T-helper 2 cell treated with Interferon-gamma antibody and Interleukin-4, amounts not matched to agents 5 μg/mL and 100 μg/mL, for 36 hours (primary cell): ENCODE measurements at regions not wholly inside any gene's neighbourhood (a gene's known extent, or its start where the extent isn't known, plus 50 kb on each side); places are given as distances from the start of the nearest gene placed in this dataset.

Source experiments
- DNase-seq: peaks from one replicate; pipeline ENCODE4 v3.0.0; 2021; ENCODE audit warnings: low spot score
- H3K27ac Mint-ChIP-seq: one replicate; pipeline ENCODE4 v1.8.0; 2021; ENCODE audit warnings: mild to moderate bottlenecking, mixed read lengths
- H3K27me3 Mint-ChIP-seq: one replicate; pipeline ENCODE4 v1.8.0; 2021; ENCODE audit warnings: low read depth, mixed read lengths
- H3K36me3 Mint-ChIP-seq: one replicate; pipeline ENCODE4 v1.8.0; 2021; ENCODE audit warnings: low read depth, mixed read lengths
- H3K4me1 Mint-ChIP-seq: one replicate; pipeline ENCODE4 v1.8.0; 2021; ENCODE audit warnings: low read depth, mixed read lengths
- H3K4me3 Mint-ChIP-seq: one replicate; pipeline ENCODE4 v1.8.0; 2022; ENCODE audit warnings: mild to moderate bottlenecking, moderate library complexity, mixed read lengths
- H3K9me3 Mint-ChIP-seq: one replicate; pipeline ENCODE4 v1.8.0; 2021; ENCODE audit warnings: mixed read lengths

DNA sequence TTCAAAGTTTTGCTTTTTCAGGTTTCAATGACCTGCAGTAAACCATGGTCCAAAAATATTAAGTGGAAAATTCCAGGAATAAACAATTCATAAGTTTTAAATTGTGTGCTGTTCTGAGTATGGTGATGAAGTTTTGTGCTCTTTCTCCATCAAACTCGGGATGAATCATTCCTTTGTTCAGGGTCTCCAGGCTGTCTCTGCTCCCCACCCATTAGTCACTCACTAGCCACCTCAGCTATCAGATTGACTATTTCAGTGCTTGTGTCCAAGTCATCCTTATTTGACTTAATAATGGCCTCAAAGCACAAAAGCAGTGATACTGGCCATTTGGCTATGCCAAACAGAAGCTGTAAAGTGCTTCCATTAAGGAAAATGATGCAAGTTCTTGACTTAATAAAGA is 1140.4 kb downstream of the EFNB2 start:
- H3K27me3 Mint-ChIP-seq = no peaks in the 10 kb centered on the region
- no peaks in the 10 kb centered on the region for H3K9me3 Mint-ChIP-seq
- H3K27ac Mint-ChIP-seq = no peak overlapping the region
- no peak overlapping the region for H3K4me3 Mint-ChIP-seq
- H3K4me1 Mint-ChIP-seq = no peaks in the 10 kb centered on the region
- no peaks in the 10 kb centered on the region for H3K36me3 Mint-ChIP-seq
- DNase-seq = no peak

DNA sequence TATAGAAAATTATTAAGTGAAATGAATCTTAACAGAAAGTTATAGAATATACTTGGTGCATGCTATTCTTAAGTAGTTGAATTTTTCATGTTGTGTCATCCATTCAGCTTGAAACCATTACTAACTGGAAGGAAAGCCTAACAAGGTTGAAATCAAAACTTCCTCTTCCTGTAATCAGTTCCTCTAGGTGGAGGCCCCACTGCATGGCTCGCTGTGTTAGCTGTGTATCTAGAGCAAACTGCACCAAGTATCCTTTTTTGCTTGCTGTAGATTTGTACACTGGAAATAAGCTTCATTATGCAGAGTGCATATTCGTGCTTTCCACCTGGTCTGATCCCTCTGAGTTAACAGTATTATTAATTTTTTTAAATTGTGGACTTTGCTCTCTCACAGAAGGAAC is 1146.1 kb downstream of the EFNB2 start:
- Mint-ChIP-seq H3K27me3 (no peaks in the 10 kb centered on the region), H3K9me3 (no peaks in the 10 kb centered on the region), H3K36me3 (no peaks in the 10 kb centered on the region), H3K4me3 (no peak overlapping the region), H3K4me1 (no peaks in the 10 kb centered on the region), H3K27ac (no peak overlapping the region)
- DNase-seq = no peak

DNA sequence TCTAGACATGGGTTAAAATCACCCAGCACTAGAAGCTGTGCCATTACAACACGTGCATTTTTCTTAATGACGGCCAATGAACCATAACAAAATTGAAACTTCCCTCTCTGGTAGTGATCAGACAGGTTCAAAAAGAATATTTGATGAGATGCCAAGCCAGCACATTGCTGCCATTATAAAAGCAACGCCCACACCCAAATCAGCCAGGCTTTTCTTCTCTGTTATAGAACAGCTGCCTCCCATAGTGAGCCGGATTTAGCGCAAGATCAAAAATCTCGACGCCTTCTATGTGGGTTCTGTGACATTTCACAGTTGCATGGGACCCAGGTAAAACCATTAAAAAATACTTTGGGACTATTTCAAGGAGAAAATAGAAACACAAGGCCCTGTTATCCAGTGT is 1158.0 kb downstream of the EFNB2 start:
- H3K27ac Mint-ChIP-seq = no peak overlapping the region
- no peaks in the 10 kb centered on the region for H3K36me3 Mint-ChIP-seq
- H3K4me1 Mint-ChIP-seq = no peaks in the 10 kb centered on the region
- no peak for DNase-seq
- no peaks in the 10 kb centered on the region for H3K27me3 Mint-ChIP-seq
- H3K9me3 Mint-ChIP-seq = no peaks in the 10 kb centered on the region
- no peak overlapping the region for H3K4me3 Mint-ChIP-seq

DNA sequence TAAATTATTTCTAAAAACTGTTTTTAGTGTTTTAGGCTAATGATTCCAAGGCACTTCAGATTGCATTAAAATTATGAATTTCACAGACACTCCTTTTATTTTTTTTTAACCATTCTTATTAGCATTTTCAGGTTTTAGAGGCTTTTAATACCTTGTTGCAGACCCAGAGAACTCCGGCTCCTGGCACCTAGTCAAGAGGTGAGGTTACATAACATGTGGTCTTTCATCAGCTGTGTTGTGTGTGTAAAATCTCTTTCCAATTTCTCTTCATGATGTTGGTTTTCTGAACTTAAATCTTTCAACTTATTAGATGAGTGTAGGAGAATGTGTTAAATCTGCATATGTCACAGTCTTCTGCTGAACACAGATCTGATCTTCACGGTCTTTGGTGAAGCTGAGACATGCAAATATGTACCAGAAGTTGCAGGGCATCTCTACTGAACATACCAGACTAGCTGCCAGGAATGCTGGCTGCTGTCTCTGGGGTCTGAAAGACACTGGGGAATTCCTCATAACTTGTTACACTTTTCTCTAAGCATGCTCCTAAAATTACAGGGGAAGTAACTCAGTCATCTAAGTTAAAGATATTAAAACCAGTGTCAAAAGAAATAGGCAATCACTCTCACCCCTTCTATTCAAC is 1165.3 kb downstream of the EFNB2 start:
- DNase-seq = no peak
- Mint-ChIP-seq H3K27me3 (no peaks in the 10 kb centered on the region), H3K36me3 (no peaks in the 10 kb centered on the region), H3K27ac (no peak overlapping the region), H3K4me3 (no peak overlapping the region), H3K9me3 (no peaks in the 10 kb centered on the region), H3K4me1 (no peaks in the 10 kb centered on the region)

DNA sequence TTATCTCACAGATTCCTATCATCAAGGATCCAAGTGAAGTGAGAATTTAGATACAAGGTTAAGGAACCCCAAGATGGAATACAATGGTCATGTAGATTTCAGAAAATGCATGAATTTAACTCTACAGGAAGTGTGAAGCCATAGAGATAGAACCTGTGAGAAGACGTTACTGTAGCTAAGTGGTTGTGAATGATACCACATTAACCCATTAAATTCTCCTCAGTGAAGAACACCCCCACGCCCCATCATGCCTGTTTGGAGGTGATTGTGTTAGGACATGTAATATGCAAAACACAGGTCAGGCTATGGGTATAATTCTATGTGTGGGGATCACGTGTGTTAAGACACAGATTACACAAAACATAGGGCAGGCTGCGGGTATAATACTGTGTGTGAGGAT is 1166.7 kb downstream of the EFNB2 start:
- no peak overlapping the region for H3K27ac Mint-ChIP-seq
- no peaks in the 10 kb centered on the region for H3K36me3 Mint-ChIP-seq
- no peak for DNase-seq
- H3K9me3 Mint-ChIP-seq = no peaks in the 10 kb centered on the region
- H3K27me3 Mint-ChIP-seq = no peaks in the 10 kb centered on the region
- H3K4me1 Mint-ChIP-seq = no peaks in the 10 kb centered on the region
- H3K4me3 Mint-ChIP-seq = no peak overlapping the region

DNA sequence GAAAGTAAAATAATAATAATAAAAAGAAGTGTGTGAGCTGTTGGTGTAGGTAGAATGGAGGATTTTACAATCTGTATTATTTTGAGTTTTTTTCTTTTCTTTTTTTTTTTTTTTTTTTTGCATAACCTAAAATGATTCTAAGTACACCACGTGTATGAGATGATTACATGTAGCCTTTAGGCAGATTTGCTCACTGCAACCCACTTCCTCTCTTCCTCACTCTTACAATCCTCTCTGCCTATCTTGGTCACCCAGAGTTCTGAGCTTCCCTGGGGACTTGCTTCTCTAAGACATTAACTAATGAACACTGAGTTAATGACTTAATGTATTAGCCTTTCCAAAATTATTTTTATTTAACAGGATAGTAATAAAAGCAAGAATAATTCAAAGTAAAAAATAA is 1169.6 kb downstream of the EFNB2 start:
- Mint-ChIP-seq H3K4me3 (no peak overlapping the region), H3K9me3 (no peaks in the 10 kb centered on the region), H3K4me1 (no peaks in the 10 kb centered on the region), H3K27me3 (no peaks in the 10 kb centered on the region), H3K36me3 (no peaks in the 10 kb centered on the region), H3K27ac (no peak overlapping the region)
- DNase-seq = no peak

DNA sequence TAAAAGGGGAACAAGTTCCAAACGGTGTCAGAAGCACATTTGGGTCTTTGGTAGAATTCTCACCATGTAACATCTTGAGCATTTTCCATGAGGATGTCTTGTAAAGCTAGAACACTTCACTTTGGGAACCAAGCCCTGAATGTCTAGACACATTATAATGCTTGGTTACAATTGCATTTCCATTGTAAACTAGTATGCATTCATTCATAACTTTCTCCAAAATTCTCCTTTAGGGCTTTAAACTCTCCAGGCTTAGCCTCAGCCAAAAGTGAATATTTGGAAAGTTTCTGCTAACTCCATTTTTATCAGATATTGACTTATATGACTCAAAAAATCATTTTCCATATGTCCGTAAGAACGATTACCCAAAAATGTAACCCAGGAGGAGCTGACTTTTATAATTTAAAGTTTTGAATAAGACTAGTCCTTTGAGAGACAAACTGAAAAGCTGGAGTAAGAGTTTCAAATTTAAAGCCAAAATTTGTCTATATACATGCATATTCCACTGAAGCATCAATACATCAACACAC is 1170.4 kb downstream of the EFNB2 start:
- Mint-ChIP-seq H3K4me1 (no peaks in the 10 kb centered on the region), H3K36me3 (no peaks in the 10 kb centered on the region), H3K27ac (no peak overlapping the region), H3K9me3 (no peaks in the 10 kb centered on the region), H3K4me3 (no peak overlapping the region), H3K27me3 (no peaks in the 10 kb centered on the region)
- no peak for DNase-seq

DNA sequence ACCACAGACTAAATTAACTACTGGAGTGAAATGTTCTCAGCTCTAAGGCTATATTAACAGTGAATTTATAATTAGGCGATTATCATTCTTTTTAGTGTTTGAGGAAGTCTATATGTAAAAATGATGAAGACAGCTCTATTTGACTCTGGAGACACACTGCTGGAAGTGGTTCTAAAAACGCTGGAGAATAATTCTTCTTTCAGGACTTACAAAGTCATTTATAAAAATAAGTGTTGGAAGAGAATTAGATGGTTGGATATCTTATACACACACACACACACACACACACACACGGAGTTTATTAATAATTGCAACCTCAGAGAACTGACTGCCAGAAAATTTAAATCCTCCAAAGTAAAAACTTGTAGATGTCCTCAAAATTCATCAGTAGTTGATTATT is 1171.3 kb downstream of the EFNB2 start:
- Mint-ChIP-seq H3K36me3 (no peaks in the 10 kb centered on the region), H3K9me3 (no peaks in the 10 kb centered on the region), H3K4me1 (no peaks in the 10 kb centered on the region), H3K4me3 (no peak overlapping the region), H3K27me3 (no peaks in the 10 kb centered on the region), H3K27ac (no peak overlapping the region)
- no peak for DNase-seq

DNA sequence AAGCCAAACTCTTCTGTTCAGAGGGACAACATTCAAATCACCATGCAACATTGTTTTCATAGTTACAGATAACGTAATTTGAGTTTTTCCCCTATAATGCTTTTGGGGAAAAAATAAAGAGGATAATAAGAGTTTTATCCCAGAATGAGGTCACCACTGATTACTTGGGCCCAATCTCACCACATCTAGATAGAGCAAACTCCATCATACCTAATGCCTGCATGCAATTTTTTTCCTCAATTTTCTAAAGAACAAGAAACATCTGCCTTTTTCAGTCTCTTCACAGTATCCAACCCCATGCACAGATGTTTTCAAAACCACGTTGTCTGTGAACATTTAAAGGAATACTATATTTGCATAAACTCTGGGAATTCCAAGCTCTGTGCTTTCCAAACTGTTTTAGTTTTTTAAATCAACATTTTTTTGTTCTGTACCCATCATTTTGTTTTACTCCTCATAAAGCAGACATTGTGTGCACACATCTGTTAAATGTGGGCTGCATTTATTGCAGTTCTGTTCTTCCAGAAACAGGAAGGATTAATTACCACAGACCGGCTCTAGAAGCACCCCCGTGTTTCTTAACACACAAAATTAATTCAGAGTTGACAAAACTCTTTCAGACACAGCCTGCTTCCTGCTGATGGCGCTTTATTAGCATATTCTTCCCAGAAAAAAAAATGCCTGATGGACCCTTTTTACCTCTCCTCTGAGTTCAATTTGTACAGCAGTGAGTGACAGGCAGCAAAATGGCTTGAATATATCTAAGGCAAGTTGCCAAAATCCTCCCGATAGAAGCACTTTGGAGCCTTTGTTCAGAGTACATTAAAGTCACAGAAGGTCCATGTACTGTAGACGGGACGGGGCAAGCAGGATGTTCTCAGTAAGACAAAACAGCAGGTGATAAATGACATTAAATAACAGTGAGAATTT is 1171.9 kb downstream of the EFNB2 start:
- Mint-ChIP-seq H3K27ac (no peak overlapping the region), H3K4me1 (no peaks in the 10 kb centered on the region), H3K27me3 (no peaks in the 10 kb centered on the region), H3K36me3 (no peaks in the 10 kb centered on the region), H3K9me3 (no peaks in the 10 kb centered on the region), H3K4me3 (no peak overlapping the region)
- no peak for DNase-seq

DNA sequence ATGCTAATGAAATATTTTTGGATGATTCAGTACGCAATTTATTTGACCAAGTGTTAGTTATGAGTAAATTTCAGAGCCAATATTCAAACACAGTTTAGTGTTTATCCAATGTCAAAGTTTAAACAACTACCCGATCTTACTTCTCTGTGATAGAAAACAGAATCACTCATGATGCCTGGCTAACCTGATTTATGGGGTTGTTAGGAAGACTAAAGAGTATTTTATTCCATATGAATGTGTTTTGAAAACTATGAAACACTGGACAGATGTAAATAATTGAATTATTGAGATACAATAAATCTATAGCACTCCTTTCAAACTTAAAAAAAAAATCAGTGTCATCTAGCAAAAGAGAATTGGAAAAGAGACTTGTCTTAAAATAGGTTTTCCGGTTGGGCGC is 1181.8 kb downstream of the EFNB2 start:
- no peaks in the 10 kb centered on the region for H3K27me3 Mint-ChIP-seq
- no peaks in the 10 kb centered on the region for H3K36me3 Mint-ChIP-seq
- no peaks in the 10 kb centered on the region for H3K4me1 Mint-ChIP-seq
- H3K4me3 Mint-ChIP-seq = no peak overlapping the region
- no peak overlapping the region for H3K27ac Mint-ChIP-seq
- no peak for DNase-seq
- no peaks in the 10 kb centered on the region for H3K9me3 Mint-ChIP-seq

DNA sequence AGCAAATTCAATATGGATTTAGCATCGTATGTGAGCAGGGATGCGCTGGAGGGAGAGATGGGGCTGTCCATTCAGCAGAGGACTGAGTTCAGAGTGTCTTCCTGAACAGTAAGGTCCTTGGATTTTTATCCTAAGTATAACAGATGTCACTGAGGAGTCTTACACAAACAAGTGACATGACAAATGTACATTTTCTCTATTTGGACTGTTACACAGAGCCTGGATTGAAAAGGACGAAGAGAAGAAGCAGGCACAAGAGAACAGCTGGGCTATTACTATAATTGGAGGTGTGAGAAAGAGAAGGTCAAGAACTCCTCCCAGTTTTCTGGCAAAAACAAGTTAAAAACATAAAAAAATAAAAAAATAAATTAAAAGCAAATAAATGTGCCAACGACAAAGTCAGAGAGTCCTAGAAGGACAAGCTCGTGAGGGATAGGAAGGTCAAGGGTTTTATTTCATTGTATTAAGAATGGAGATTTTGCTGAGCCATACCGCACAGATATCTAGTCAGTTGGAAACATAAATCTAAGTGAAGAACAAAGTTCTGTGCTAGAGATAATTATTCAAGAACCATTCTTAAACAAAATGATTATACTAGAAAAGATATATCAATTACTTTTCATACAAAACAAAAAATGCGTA is 1186.3 kb downstream of the EFNB2 start:
- no peak for DNase-seq
- no peak overlapping the region for H3K4me3 Mint-ChIP-seq
- no peaks in the 10 kb centered on the region for H3K9me3 Mint-ChIP-seq
- no peak overlapping the region for H3K27ac Mint-ChIP-seq
- no peaks in the 10 kb centered on the region for H3K4me1 Mint-ChIP-seq
- H3K36me3 Mint-ChIP-seq = no peaks in the 10 kb centered on the region
- H3K27me3 Mint-ChIP-seq = no peaks in the 10 kb centered on the region

DNA sequence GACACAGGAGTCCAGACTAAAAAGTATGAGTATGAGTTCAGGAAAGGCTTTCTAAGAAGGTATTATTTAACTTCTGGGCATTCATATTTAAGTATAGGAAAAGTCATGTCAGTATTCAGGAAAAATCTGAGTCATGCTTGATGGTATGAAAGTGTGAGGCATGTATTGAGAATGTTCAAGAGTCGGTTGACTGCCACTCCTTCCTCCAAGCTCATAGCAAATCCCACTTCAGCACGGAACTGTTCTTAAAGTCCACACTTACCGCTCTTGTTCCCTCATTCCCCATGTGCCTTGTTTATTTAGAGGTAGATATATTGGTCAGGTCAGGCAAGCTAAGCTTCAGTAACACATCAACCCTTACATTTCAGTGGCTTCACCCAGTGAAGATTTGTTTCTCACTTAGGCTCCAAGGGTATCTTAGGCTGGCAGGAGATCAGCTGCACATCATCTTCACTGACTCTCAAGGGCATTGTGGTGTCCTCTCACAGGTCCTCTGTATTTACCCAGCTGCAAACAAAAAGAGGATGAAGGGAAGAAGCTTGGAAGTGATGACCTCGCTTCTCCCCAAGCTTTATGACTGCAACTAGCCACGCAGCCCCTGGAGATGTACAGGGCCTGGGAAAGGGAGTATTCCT is 1189.2 kb downstream of the EFNB2 start:
- Mint-ChIP-seq H3K4me1 (no peaks in the 10 kb centered on the region), H3K27me3 (no peaks in the 10 kb centered on the region), H3K36me3 (no peaks in the 10 kb centered on the region), H3K4me3 (no peak overlapping the region), H3K27ac (no peak overlapping the region), H3K9me3 (no peaks in the 10 kb centered on the region)
- no peak for DNase-seq

DNA sequence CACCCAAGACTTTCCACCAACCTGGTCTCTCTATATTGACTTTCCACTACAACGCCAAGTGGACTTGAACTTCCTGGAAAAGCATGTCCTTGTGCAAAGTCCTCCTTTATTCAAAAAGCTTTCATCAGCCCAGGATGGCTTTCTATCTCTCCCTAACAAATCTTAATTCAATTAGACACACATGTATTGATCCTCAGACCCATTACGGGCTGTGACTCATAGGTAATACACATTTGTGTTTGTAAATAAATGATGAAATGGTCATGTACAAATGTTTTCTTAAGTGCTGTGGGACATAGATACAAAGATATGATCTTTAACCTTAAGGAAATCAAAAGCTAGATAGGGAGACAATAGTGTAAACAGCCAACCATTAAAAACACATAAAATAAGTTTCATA is 1189.7 kb downstream of the EFNB2 start:
- DNase-seq = no peak
- no peak overlapping the region for H3K4me3 Mint-ChIP-seq
- H3K4me1 Mint-ChIP-seq = no peaks in the 10 kb centered on the region
- H3K36me3 Mint-ChIP-seq = no peaks in the 10 kb centered on the region
- H3K27me3 Mint-ChIP-seq = no peaks in the 10 kb centered on the region
- no peak overlapping the region for H3K27ac Mint-ChIP-seq
- H3K9me3 Mint-ChIP-seq = no peaks in the 10 kb centered on the region

DNA sequence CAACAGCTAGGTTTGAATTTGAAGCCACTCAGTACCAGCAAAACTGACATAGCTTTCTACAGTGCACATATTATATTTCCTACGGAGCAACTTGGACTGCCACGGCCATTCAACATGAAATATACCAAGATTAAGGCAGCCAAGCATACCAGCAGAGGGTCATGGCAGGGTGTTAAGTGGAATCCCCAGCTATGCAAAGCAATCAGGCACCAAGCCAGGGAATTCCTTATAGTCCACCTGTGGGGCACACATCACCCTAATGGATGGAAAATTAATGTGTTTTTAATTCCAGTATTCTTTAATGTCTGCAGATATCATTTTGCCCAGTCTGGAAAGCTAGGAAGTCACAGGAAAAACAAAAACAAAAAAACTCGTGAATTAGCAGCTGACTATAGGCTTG is 1190.3 kb downstream of the EFNB2 start:
- Mint-ChIP-seq H3K4me3 (no peak overlapping the region), H3K27me3 (no peaks in the 10 kb centered on the region), H3K27ac (no peak overlapping the region), H3K9me3 (no peaks in the 10 kb centered on the region), H3K36me3 (no peaks in the 10 kb centered on the region), H3K4me1 (no peaks in the 10 kb centered on the region)
- no peak for DNase-seq
